ENCODE measurements at regions not wholly inside any gene's neighbourhood (a gene's known extent, or its start where the extent isn't known, plus 50 kb on each side); places are given as distances from the start of the nearest gene placed in this dataset.
"Not testable (repeated sequence)": the region's sequence is repeated elsewhere in the genome, so short reads cannot be mapped to it uniquely, and the experiment has no call there.

DNA sequence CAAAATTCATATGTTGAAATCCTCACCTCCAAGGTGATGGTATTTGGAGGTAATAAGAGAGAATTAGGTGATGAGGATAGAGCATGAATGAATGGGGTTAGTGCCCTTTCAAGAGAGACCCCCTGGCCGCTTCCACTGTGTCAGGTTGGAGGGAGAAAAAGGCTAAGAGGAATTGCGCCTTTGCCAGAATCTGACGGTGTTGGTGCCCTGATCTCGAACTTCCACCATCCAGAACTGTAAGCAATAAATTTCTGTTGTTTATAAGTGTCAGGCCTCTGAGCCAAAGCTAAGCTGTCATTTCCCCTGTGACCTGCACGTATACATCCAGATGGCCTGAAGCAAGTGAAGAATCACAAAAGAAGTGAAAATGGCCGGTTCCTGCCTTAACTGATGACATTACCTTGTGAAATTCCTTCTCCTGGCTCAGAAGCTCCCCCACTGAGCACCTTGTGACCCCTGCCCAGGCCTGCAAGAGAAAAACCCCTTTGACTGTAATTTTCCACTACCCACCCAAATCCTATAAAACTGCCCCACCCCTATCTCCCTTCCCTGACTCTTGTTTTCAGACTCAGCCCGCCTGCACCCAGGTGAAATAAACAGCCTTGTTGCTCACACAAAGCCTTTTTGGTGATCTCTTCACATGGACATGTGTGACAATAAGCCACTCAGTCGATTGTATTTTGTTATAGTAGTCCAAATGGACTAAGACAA, 878.9 kb upstream of the GOT2 start:
- TF ChIP-seq, protein P1, sequence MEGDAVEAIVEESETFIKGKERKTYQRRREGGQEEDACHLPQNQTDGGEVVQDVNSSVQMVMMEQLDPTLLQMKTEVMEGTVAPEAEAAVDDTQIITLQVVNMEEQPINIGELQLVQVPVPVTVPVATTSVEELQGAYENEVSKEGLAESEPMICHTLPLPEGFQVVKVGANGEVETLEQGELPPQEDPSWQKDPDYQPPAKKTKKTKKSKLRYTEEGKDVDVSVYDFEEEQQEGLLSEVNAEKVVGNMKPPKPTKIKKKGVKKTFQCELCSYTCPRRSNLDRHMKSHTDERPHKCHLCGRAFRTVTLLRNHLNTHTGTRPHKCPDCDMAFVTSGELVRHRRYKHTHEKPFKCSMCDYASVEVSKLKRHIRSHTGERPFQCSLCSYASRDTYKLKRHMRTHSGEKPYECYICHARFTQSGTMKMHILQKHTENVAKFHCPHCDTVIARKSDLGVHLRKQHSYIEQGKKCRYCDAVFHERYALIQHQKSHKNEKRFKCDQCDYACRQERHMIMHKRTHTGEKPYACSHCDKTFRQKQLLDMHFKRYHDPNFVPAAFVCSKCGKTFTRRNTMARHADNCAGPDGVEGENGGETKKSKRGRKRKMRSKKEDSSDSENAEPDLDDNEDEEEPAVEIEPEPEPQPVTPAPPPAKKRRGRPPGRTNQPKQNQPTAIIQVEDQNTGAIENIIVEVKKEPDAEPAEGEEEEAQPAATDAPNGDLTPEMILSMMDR (IDR thresholded peaks at IDR 0.05; ENCODE audit: insufficient read depth, low read length, poor library complexity, severe bottlenecking), result not testable (repeated sequence)
- TF ChIP-seq EZH2phosphoT487 (conservative IDR thresholded peaks at IDR 0.05; ENCODE audit: low read length), result not testable (repeated sequence)

All from SU-DHL-6 (cell line).